Mesendoderm (in vitro differentiated cells): ENCODE measurements at regions not wholly inside any gene's neighbourhood (a gene's known extent, or its start where the extent isn't known, plus 50 kb on each side); places are given as distances from the start of the nearest gene placed in this dataset.
A peak's percentile ranks its signal among the peaks of the same experiment; 100 is the strongest.

Experiments
- DNase-seq: peaks from one replicate; pipeline ENCODE4 v3.0.0; 2013
- H2AK5ac ChIP-seq: 2 replicates; pipeline ENCODE4 v1.6.1; 2013; ENCODE audit warnings: low read length, inconsistent platforms
- H2BK120ac ChIP-seq: 2 replicates; pipeline ENCODE4 v1.6.1; 2013; ENCODE audit warnings: low read depth, mild to moderate bottlenecking, low read length, moderate library complexity, mixed read lengths
- H2BK15ac ChIP-seq: replicated peaks from 2 replicates; pipeline ENCODE4 v1.6.1; 2013; ENCODE audit warnings: low read depth, mild to moderate bottlenecking, moderate library complexity
- H2BK5ac ChIP-seq: 2 replicates; pipeline ENCODE4 v1.6.1; 2013; ENCODE audit warnings: low read length, inconsistent platforms
- H3K18ac ChIP-seq: 2 replicates; pipeline ENCODE4 v1.6.1; 2013; ENCODE audit warnings: mild to moderate bottlenecking, low read length, mixed read lengths
- H3K23ac ChIP-seq: one replicate; pipeline ENCODE4 v1.6.1; 2013; ENCODE audit warnings: low read length
- H3K27ac ChIP-seq: 2 replicates; pipeline ENCODE4 v1.5.1; 2013; ENCODE audit warnings: low read depth, mild to moderate bottlenecking, inconsistent platforms, low read length, moderate library complexity
- H3K27me3 ChIP-seq: 2 replicates; pipeline ENCODE4 v1.6.1; 2013; ENCODE audit warnings: low read length, control low read depth, mild to moderate bottlenecking, inconsistent platforms; ENCODE audit not compliant: insufficient read depth, poor library complexity
- H3K36me3 ChIP-seq: 2 replicates; pipeline ENCODE4 v1.6.1; 2013; ENCODE audit warnings: low read length, inconsistent platforms; ENCODE audit not compliant: control insufficient read depth, insufficient read depth
- H3K4ac ChIP-seq: one replicate; pipeline ENCODE4 v1.6.1; 2013; ENCODE audit warnings: low read depth, mild to moderate bottlenecking, low read length, moderate library complexity
- H3K4me1 ChIP-seq: 2 replicates; pipeline ENCODE4 v1.6.1; 2013; ENCODE audit warnings: low read depth, low read length, inconsistent platforms; ENCODE audit not compliant: control insufficient read depth
- H3K4me2 ChIP-seq: 2 replicates; pipeline ENCODE4 v1.6.1; 2013; ENCODE audit warnings: low read length
- H3K4me3 ChIP-seq: 2 replicates; pipeline ENCODE4 v1.5.1; 2013; ENCODE audit warnings: mild to moderate bottlenecking, low read length
- H3K56ac ChIP-seq: one replicate; pipeline ENCODE4 v1.6.1; 2013; ENCODE audit warnings: low read length
- H3K79me1 ChIP-seq: 2 replicates; pipeline ENCODE4 v1.6.1; 2013; ENCODE audit warnings: low read length, inconsistent platforms
- H3K79me2 ChIP-seq: 2 replicates; pipeline ENCODE4 v1.6.1; 2013; ENCODE audit warnings: mild to moderate bottlenecking, low read length; ENCODE audit not compliant: control insufficient read depth, insufficient read depth
- H3K9ac ChIP-seq: 2 replicates; pipeline ENCODE4 v1.6.1; 2013; ENCODE audit warnings: low read length, inconsistent platforms
- H4K5ac ChIP-seq: one replicate; pipeline ENCODE4 v1.6.1; 2013; ENCODE audit warnings: low read length
- H4K8ac ChIP-seq: one replicate; pipeline ENCODE4 v1.6.1; 2013; ENCODE audit warnings: low read depth, mild to moderate bottlenecking, control low read depth, low read length, moderate library complexity
- WGBS: extraction: QIAGEN DNeasy Blood & Tissue Kit; methylation state at CpG from one replicate; pipeline ENCODE4 v1.1.7; 2013; ENCODE audit warnings: low lambda C conversion rate, missing lambda C conversion rate; ENCODE audit not compliant: insufficient coverage; ENCODE audit errors: extremely low coverage; 5-methylcytosine and 5-hydroxymethylcytosine counted together

GRCh38 chr2:204133476-204133875 lies 196.9 kb downstream of the ICOS start:
- no peaks in the 10 kb centered on the region for H3K79me2 ChIP-seq
- H3K79me1 ChIP-seq, result no peaks in the 10 kb centered on the region
- no peak overlapping the region for H4K5ac ChIP-seq
- no peak overlapping the region for H3K4me2 ChIP-seq
- H4K8ac ChIP-seq, result no peak overlapping the region
- no peak overlapping the region for H3K23ac ChIP-seq
- H3K4me3 ChIP-seq, result no peak overlapping the region
- no peak overlapping the region for H2BK15ac ChIP-seq
- no peak overlapping the region for H3K18ac ChIP-seq
- no CpG with 5 or more reads among the region's 2 CpGs for WGBS
- no peak overlapping the region for H3K4ac ChIP-seq
- H2AK5ac ChIP-seq, result no peak overlapping the region
- no peaks in the 10 kb centered on the region for H3K27me3 ChIP-seq
- no peak overlapping the region for H2BK5ac ChIP-seq
- no peak overlapping the region for H2BK120ac ChIP-seq
- no peak overlapping the region for H3K27ac ChIP-seq
- H3K36me3 ChIP-seq, result no peaks in the 10 kb centered on the region
- DNase-seq, result no peak
- no peak overlapping the region for H3K56ac ChIP-seq
- H3K9ac ChIP-seq, result no peak overlapping the region
- H3K4me1 ChIP-seq, result no peaks in the 10 kb centered on the region

GRCh38 chr2:204134421-204134820 lies 197.9 kb downstream of the ICOS start:
- no peaks in the 10 kb centered on the region for H3K27me3 ChIP-seq
- H3K56ac ChIP-seq, result no peak overlapping the region

GRCh38 chr2:204135752-204136151 lies 199.2 kb downstream of the ICOS start:
- H3K27ac ChIP-seq, result no peak overlapping the region
- no CpG with 5 or more reads among the region's 2 CpGs for WGBS
- no peak overlapping the region for H3K4me2 ChIP-seq
- no peaks in the 10 kb centered on the region for H3K79me1 ChIP-seq
- H3K4ac ChIP-seq, result no peak overlapping the region
- H3K36me3 ChIP-seq, result no peaks in the 10 kb centered on the region
- no peak for DNase-seq
- H2BK5ac ChIP-seq, result no peak overlapping the region
- no peak overlapping the region for H2BK15ac ChIP-seq
- no peaks in the 10 kb centered on the region for H3K4me1 ChIP-seq
- H4K8ac ChIP-seq, result no peak overlapping the region
- no peak overlapping the region for H3K23ac ChIP-seq
- H3K56ac ChIP-seq, result no peak overlapping the region
- no peaks in the 10 kb centered on the region for H3K79me2 ChIP-seq
- H3K27me3 ChIP-seq, result no peaks in the 10 kb centered on the region
- no peak overlapping the region for H3K4me3 ChIP-seq
- no peak overlapping the region for H4K5ac ChIP-seq
- no peak overlapping the region for H2AK5ac ChIP-seq
- H2BK120ac ChIP-seq, result no peak overlapping the region
- no peak overlapping the region for H3K18ac ChIP-seq
- H3K9ac ChIP-seq, result no peak overlapping the region

More at GRCh38 chr2:204134421-204134820, 197.9 kb downstream of the ICOS start:
- DNase-seq, result no peak
- Histone ChIP-seq H4K8ac (no peak overlapping the region), H3K18ac (no peak overlapping the region), H3K4ac (no peak overlapping the region), H2BK120ac (no peak overlapping the region), H2AK5ac (no peak overlapping the region), H3K27ac (no peak overlapping the region), H3K4me2 (no peak overlapping the region), H4K5ac (no peak overlapping the region), H3K23ac (no peak overlapping the region), H3K9ac (no peak overlapping the region), H3K36me3 (no peaks in the 10 kb centered on the region), H3K79me2 (no peaks in the 10 kb centered on the region), H3K4me3 (no peak overlapping the region), H3K79me1 (no peaks in the 10 kb centered on the region), H2BK5ac (no peak overlapping the region), H3K4me1 (no peaks in the 10 kb centered on the region), H2BK15ac (no peak overlapping the region)
- no CpG with 5 or more reads among the region's 3 CpGs for WGBS

- Histone ChIP-seq H3K23ac (no peak overlapping the region), H2BK120ac (no peak overlapping the region), H3K36me3 (no peaks in the 10 kb centered on the region), H2BK15ac (peak overlapping the region; percentile 60), H3K79me1 (no peaks in the 10 kb centered on the region), H2BK5ac (no peak overlapping the region), H3K18ac (no peak overlapping the region), H3K56ac (no peak overlapping the region), H4K8ac (no peak overlapping the region), H3K9ac (no peak overlapping the region), H3K4me2 (no peak overlapping the region), H3K27me3 (no peaks in the 10 kb centered on the region), H3K79me2 (no peaks in the 10 kb centered on the region), H3K27ac (no peak overlapping the region), H3K4ac (no peak overlapping the region), H3K4me1 (no peaks in the 10 kb centered on the region), H3K4me3 (no peak overlapping the region), H2AK5ac (no peak overlapping the region), H4K5ac (no peak overlapping the region)
- no peak for DNase-seq
- WGBS, result no CpG with 5 or more reads among the region's 2 CpGs
These were observed 201.6 kb downstream of the ICOS start for GRCh38 chr2:204138206-204138605.

GRCh38 chr2:204140246-204140645 lies 203.7 kb downstream of the ICOS start:
- Histone ChIP-seq H3K4ac (no peak overlapping the region), H3K27me3 (no peaks in the 10 kb centered on the region), H2BK5ac (no peak overlapping the region), H4K5ac (no peak overlapping the region), H2BK15ac (no peak overlapping the region), H2BK120ac (no peak overlapping the region), H3K9ac (no peak overlapping the region), H3K23ac (no peak overlapping the region), H3K79me2 (no peaks in the 10 kb centered on the region), H3K4me3 (no peak overlapping the region), H3K79me1 (no peaks in the 10 kb centered on the region), H3K18ac (no peak overlapping the region), H3K27ac (no peak overlapping the region), H2AK5ac (no peak overlapping the region), H3K4me2 (no peak overlapping the region), H4K8ac (no peak overlapping the region), H3K56ac (no peak overlapping the region), H3K4me1 (peaks cover 8% of the 10 kb centered on the region), H3K36me3 (no peaks in the 10 kb centered on the region)
- DNase-seq, result peak; percentile 62
- no CpG with 5 or more reads among the region's 3 CpGs for WGBS

- H3K4me1 ChIP-seq, result peaks cover 8% of the 10 kb centered on the region
- H2BK5ac ChIP-seq, result peak overlapping the region; percentile 24
- no peaks in the 10 kb centered on the region for H3K79me1 ChIP-seq
- H3K4ac ChIP-seq, result peak overlapping the region; percentile 76
- no peaks in the 10 kb centered on the region for H3K79me2 ChIP-seq
- H2AK5ac ChIP-seq, result peak overlapping the region; percentile 4
- H2BK120ac ChIP-seq, result peak overlapping the region; percentile 90
- H4K8ac ChIP-seq, result no peak overlapping the region
- no peak overlapping the region for H3K9ac ChIP-seq
- no peak overlapping the region for H2BK15ac ChIP-seq
- DNase-seq, result no peak
- no peak overlapping the region for H3K4me2 ChIP-seq
- no peak overlapping the region for H4K5ac ChIP-seq
- H3K23ac ChIP-seq, result no peak overlapping the region
- WGBS, result no CpG with 5 or more reads among the region's 14 CpGs
- H3K4me3 ChIP-seq, result no peak overlapping the region
- no peaks in the 10 kb centered on the region for H3K36me3 ChIP-seq
- H3K27me3 ChIP-seq, result no peaks in the 10 kb centered on the region
- peak overlapping the region; percentile 46 for H3K56ac ChIP-seq
- H3K27ac ChIP-seq, result no peak overlapping the region
- H3K18ac ChIP-seq, result peak overlapping the region; percentile 5
These were observed 206.9 kb downstream of the ICOS start for GRCh38 chr2:204143216-204144014.
